ENCODE measurements at regions not wholly inside any gene's neighbourhood (a gene's known extent, or its start where the extent isn't known, plus 50 kb on each side); places are given as distances from the start of the nearest gene placed in this dataset.

GRCh38 chr11:70503468-70504221 is 105.3 kb downstream of the CTTN start:
- H3K4me1 ChIP-seq (ENCODE audit: control insufficient read depth in 2 of 2, insufficient read depth in 1 of 2, low read depth in 1 of 2, low read length in 2 of 2) = peaks cover 18 to 23% of the 10 kb centered on the region in 2 donors
- no peak overlapping the region for H4K8ac ChIP-seq (ENCODE audit: low read depth, low read length)
- no peak overlapping the region for H3K27ac ChIP-seq (replicated peaks; ENCODE audit: low read length)
- no peaks in the 10 kb centered on the region for H3K79me1 ChIP-seq (ENCODE audit: low read depth, low read length)
- H3K36me3 ChIP-seq (replicated peaks in 1 of 2; ENCODE audit: control insufficient read depth in 2 of 2, insufficient read depth in 2 of 2, low read length in 2 of 2) = peaks cover 2 to 6% of the 10 kb centered on the region in 2 donors
- no peak for DNase-seq (ENCODE audit: low spot score)
- H2AK5ac ChIP-seq (ENCODE audit: low read depth, low read length) = peak overlapping the region; percentile 93
- peak overlapping the region; percentile 45 for H3K23ac ChIP-seq (ENCODE audit: low read depth, low read length, poor library complexity)
- H3K4ac ChIP-seq (ENCODE audit: low read length) = peak overlapping the region; percentile 54
- H3K18ac ChIP-seq (ENCODE audit: low read length) = peak overlapping the region; percentile 91
- no peak overlapping the region for H2AFZ ChIP-seq (ENCODE audit: low read length)
- no peaks in the 10 kb centered on the region for H3K9me3 ChIP-seq (replicated peaks in 1 of 2; ENCODE audit: control insufficient read depth in 2 of 2, insufficient read depth in 1 of 2, low read depth in 1 of 2, low read length in 2 of 2)
- H3K14ac ChIP-seq (ENCODE audit: low read length) = peak overlapping the region; percentile 85
- peak overlapping the region; percentile 76 for H2BK5ac ChIP-seq (ENCODE audit: low read length)
- peak overlapping the region; percentile 79 for H3K9ac ChIP-seq (ENCODE audit: low read depth, low read length, poor library complexity)
- H3K27me3 ChIP-seq (ENCODE audit: control insufficient read depth in 3 of 3, insufficient read depth in 3 of 3, low read depth in 1 of 3, low read length in 3 of 3) = no peaks in the 10 kb centered on the region
- H2BK120ac ChIP-seq (ENCODE audit: low read depth, low read length) = no peak overlapping the region
- peak overlapping the region; percentile 12 for H3K4me2 ChIP-seq (ENCODE audit: insufficient read depth, low read length, poor library complexity, severe bottlenecking)
- H2BK15ac ChIP-seq (ENCODE audit: low read length) = peak overlapping the region; percentile 47
- WGBS, 2 donors (ENCODE audit: extremely low coverage in 2 of 2, insufficient read length in 2 of 2, insufficient replicate concordance in 1 of 2) = no CpG with 5 or more reads among the region's 14 CpGs
- no peak overlapping the region for H2BK12ac ChIP-seq (ENCODE audit: low read length)
- H4K91ac ChIP-seq (ENCODE audit: low read depth, low read length, poor library complexity) = no peak overlapping the region
- H3K4me3 ChIP-seq (ENCODE audit: low read length in 2 of 2) = no peak overlapping the region

- H3K27ac ChIP-seq (replicated peaks; ENCODE audit: low read length) = no peak overlapping the region
- no CpG with 5 or more reads among the region's 19 CpGs for WGBS, 2 donors (ENCODE audit: extremely low coverage in 2 of 2, insufficient read length in 2 of 2, insufficient replicate concordance in 1 of 2)
These were observed 106.1 kb downstream of the CTTN start for GRCh38 chr11:70504246-70505020.

GRCh38 chr11:70505331-70505731 is 107.0 kb downstream of the CTTN start:
- H3K27me3 ChIP-seq (ENCODE audit: control insufficient read depth in 3 of 3, insufficient read depth in 3 of 3, low read depth in 1 of 3, low read length in 3 of 3) = no peaks in the 10 kb centered on the region
- H3K9ac ChIP-seq (ENCODE audit: low read depth, low read length, poor library complexity) = no peak overlapping the region
- no peak overlapping the region for H3K4me3 ChIP-seq (ENCODE audit: low read length in 2 of 2)
- no CpG with 5 or more reads among the region's 11 CpGs for WGBS, 2 donors (ENCODE audit: extremely low coverage in 2 of 2, insufficient read length in 2 of 2, insufficient replicate concordance in 1 of 2)
- no peak overlapping the region for H2BK12ac ChIP-seq (ENCODE audit: low read length)
- H2BK120ac ChIP-seq (ENCODE audit: low read depth, low read length) = no peak overlapping the region
- no peaks in the 10 kb centered on the region for H3K9me3 ChIP-seq (replicated peaks in 1 of 2; ENCODE audit: control insufficient read depth in 2 of 2, insufficient read depth in 1 of 2, low read depth in 1 of 2, low read length in 2 of 2)
- H4K91ac ChIP-seq (ENCODE audit: low read depth, low read length, poor library complexity) = no peak overlapping the region
- H3K14ac ChIP-seq (ENCODE audit: low read length) = no peak overlapping the region
- H4K8ac ChIP-seq (ENCODE audit: low read depth, low read length) = no peak overlapping the region
- peak overlapping the region; percentile 52 for H3K23ac ChIP-seq (ENCODE audit: low read depth, low read length, poor library complexity)
- H2BK5ac ChIP-seq (ENCODE audit: low read length) = no peak overlapping the region
- H3K79me1 ChIP-seq (ENCODE audit: low read depth, low read length) = no peaks in the 10 kb centered on the region
- peak overlapping the region; percentile 66 for H2AK5ac ChIP-seq (ENCODE audit: low read depth, low read length)
- no peak overlapping the region for H3K4ac ChIP-seq (ENCODE audit: low read length)
- peaks cover 14 to 29% of the 10 kb centered on the region in 2 donors for H3K4me1 ChIP-seq (ENCODE audit: control insufficient read depth in 2 of 2, insufficient read depth in 1 of 2, low read depth in 1 of 2, low read length in 2 of 2)
- no peak overlapping the region for H3K4me2 ChIP-seq (ENCODE audit: insufficient read depth, low read length, poor library complexity, severe bottlenecking)
- H2BK15ac ChIP-seq (ENCODE audit: low read length) = no peak overlapping the region
- H2AFZ ChIP-seq (ENCODE audit: low read length) = no peak overlapping the region
- H3K27ac ChIP-seq (replicated peaks; ENCODE audit: low read length) = no peak overlapping the region
- no peak for DNase-seq (ENCODE audit: low spot score)
- no peaks in the 10 kb centered on the region for H3K36me3 ChIP-seq (replicated peaks in 1 of 2; ENCODE audit: control insufficient read depth in 2 of 2, insufficient read depth in 2 of 2, low read length in 2 of 2)
- H3K18ac ChIP-seq (ENCODE audit: low read length) = peak overlapping the region; percentile 32

More at GRCh38 chr11:70504246-70505020, 106.1 kb downstream of the CTTN start:
- peak overlapping the region; percentile 88 for H3K18ac ChIP-seq (ENCODE audit: low read length)
- no peak overlapping the region for H2BK5ac ChIP-seq (ENCODE audit: low read length)
- H4K91ac ChIP-seq (ENCODE audit: low read depth, low read length, poor library complexity) = no peak overlapping the region
- peak overlapping the region; percentile 44 for H2AK5ac ChIP-seq (ENCODE audit: low read depth, low read length)
- no peaks in the 10 kb centered on the region for H3K9me3 ChIP-seq (replicated peaks in 1 of 2; ENCODE audit: control insufficient read depth in 2 of 2, insufficient read depth in 1 of 2, low read depth in 1 of 2, low read length in 2 of 2)
- H3K36me3 ChIP-seq (replicated peaks in 1 of 2; ENCODE audit: control insufficient read depth in 2 of 2, insufficient read depth in 2 of 2, low read length in 2 of 2) = peaks cover under 1 to 2% of the 10 kb centered on the region in 2 donors
- H3K4me2 ChIP-seq (ENCODE audit: insufficient read depth, low read length, poor library complexity, severe bottlenecking) = no peak overlapping the region
- H2BK120ac ChIP-seq (ENCODE audit: low read depth, low read length) = no peak overlapping the region
- peak overlapping the region; percentile 44 for H3K4ac ChIP-seq (ENCODE audit: low read length)
- peak overlapping the region; percentile 52 for H3K23ac ChIP-seq (ENCODE audit: low read depth, low read length, poor library complexity)
- H2BK12ac ChIP-seq (ENCODE audit: low read length) = no peak overlapping the region
- H4K8ac ChIP-seq (ENCODE audit: low read depth, low read length) = no peak overlapping the region
- H3K14ac ChIP-seq (ENCODE audit: low read length) = peak overlapping the region; percentile 63
- no peak overlapping the region for H3K9ac ChIP-seq (ENCODE audit: low read depth, low read length, poor library complexity)
- no peak overlapping the region for H3K4me3 ChIP-seq (ENCODE audit: low read length in 2 of 2)
- H3K27me3 ChIP-seq (ENCODE audit: control insufficient read depth in 3 of 3, insufficient read depth in 3 of 3, low read depth in 1 of 3, low read length in 3 of 3) = no peaks in the 10 kb centered on the region
- H2BK15ac ChIP-seq (ENCODE audit: low read length) = no peak overlapping the region
- H3K79me1 ChIP-seq (ENCODE audit: low read depth, low read length) = no peaks in the 10 kb centered on the region
- DNase-seq (ENCODE audit: low spot score) = no peak
- H2AFZ ChIP-seq (ENCODE audit: low read length) = no peak overlapping the region
- H3K4me1 ChIP-seq (ENCODE audit: control insufficient read depth in 2 of 2, insufficient read depth in 1 of 2, low read depth in 1 of 2, low read length in 2 of 2) = peaks cover 18 to 28% of the 10 kb centered on the region in 2 donors
